Activated T-cell treated with anti-CD3 and anti-CD28 coated beads, Interleukin-2, amount 50 U/mL, for 4 hours (primary cell): ENCODE measurements at regions not wholly inside any gene's neighbourhood (a gene's known extent, or its start where the extent isn't known, plus 50 kb on each side); places are given as distances from the start of the nearest gene placed in this dataset.

Experiments
- ATAC-seq, 2 donors: fragments of 200-7000 bp; cut with Tn5 transposase; one replicate each; pipeline ENCODE4 v1.10.0; 2021
- DNase-seq: peaks from one replicate; pipeline ENCODE4 v3.0.0-alpha.2; 2020
- H3K27me3 Mint-ChIP-seq: one replicate; pipeline ENCODE4 v1.8.0; 2021; ENCODE audit warnings: low read depth, mixed read lengths
- H3K36me3 Mint-ChIP-seq: one replicate; pipeline ENCODE4 v1.8.0; 2022; ENCODE audit warnings: mixed read lengths; ENCODE audit not compliant: insufficient read depth
- H3K4me1 Mint-ChIP-seq: one replicate; pipeline ENCODE4 v1.8.0; 2021; ENCODE audit warnings: low read depth, mixed read lengths
- H3K4me3 Mint-ChIP-seq: one replicate; pipeline ENCODE4 v1.8.0; 2021; ENCODE audit warnings: mild to moderate bottlenecking, moderate library complexity, mixed read lengths
- H3K9me3 Mint-ChIP-seq: one replicate; pipeline ENCODE4 v1.8.0; 2021; ENCODE audit warnings: mixed read lengths

DNA sequence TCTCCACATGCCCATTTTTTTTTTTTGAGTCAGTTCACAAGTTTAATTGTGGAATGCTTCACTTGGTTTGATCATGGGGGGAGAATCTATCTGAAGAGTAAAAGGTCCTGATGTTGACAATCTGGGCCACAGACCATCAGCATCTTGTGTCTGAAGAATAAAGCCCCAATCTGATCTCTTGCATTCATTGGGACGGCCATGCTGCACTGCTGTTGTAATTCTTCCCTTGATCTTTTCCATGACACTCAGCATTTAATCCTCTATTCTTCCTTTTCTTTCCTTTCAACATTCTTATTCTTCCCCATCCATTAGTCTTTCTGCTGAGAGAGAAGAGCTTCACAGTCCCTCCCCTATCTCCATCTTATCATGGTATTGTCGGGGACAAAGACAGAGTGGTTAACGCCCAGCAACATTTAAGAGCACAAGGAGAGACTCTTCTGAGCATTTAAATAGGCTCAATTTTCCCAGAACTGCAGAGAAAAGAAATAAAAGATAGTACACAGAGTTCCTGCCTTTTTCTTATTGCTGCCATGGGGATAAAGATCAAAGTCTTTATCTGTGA, 1157.3 kb downstream of the SORCS3 start:
- Mint-ChIP-seq H3K9me3 (no peaks in the 10 kb centered on the region), H3K27me3 (no peaks in the 10 kb centered on the region), H3K4me1 (no peaks in the 10 kb centered on the region), H3K36me3 (no peaks in the 10 kb centered on the region), H3K4me3 (no peak overlapping the region)
- ATAC-seq (no peak), DNase-seq (no peak)

DNA sequence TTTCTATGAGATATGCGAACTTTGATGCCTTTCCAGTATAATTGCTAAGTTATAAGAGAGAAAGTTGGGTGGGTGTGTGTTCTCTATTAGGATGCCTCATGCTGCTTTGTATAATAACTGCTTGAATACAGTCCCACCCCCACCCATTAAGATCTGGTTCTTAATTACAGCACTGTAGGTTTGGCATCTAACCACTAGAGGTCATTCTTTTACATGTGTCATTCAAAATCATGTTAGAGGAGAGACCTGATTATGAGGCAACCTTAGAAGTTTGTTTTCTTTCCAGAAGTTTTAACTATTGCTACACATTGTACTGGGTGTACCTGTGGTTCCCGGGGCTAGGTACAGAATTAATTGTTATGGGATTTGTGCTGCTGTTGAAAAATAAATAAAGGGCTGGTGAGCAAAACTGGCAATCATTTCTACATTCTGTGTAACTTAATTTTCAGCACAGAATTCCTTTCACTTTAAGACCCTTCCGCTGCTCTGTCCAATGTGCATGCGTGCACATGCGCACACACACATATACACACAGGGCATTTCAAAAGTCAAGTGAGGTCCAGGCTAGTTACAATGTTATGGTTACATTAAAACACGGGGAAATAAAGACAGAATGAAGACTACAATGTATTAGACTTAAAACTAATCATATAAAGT, 1156.3 kb downstream of the SORCS3 start:
- Mint-ChIP-seq H3K4me3 (no peak overlapping the region), H3K36me3 (no peaks in the 10 kb centered on the region), H3K4me1 (no peaks in the 10 kb centered on the region), H3K9me3 (no peaks in the 10 kb centered on the region), H3K27me3 (no peaks in the 10 kb centered on the region)
- DNase-seq (no peak), ATAC-seq (peak in 1 of 2 donors; percentile 37)

DNA sequence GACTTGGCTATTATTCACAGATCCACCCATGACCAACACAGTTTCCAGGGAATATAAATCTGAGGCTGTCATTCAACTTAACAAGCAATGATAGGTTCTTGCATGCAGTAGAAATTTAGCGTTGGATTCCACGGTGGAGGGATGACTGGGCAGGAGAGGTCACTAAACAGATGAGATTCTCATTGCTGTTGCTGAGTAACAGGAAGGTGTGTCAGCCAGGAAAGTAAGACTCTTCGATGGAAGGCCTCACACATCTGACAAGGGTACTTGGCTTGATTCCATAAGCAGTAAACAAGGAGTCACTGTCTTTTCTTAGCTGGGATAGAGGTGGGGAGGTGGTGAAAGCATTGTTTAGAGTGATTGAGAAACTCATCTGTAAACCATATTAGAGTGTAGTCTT, 1152.0 kb downstream of the SORCS3 start:
- H3K9me3 Mint-ChIP-seq = no peaks in the 10 kb centered on the region
- H3K27me3 Mint-ChIP-seq = no peaks in the 10 kb centered on the region
- DNase-seq (no peak), ATAC-seq (no peak)
- H3K36me3 Mint-ChIP-seq = no peaks in the 10 kb centered on the region
- H3K4me1 Mint-ChIP-seq = no peaks in the 10 kb centered on the region
- H3K4me3 Mint-ChIP-seq = no peak overlapping the region

DNA sequence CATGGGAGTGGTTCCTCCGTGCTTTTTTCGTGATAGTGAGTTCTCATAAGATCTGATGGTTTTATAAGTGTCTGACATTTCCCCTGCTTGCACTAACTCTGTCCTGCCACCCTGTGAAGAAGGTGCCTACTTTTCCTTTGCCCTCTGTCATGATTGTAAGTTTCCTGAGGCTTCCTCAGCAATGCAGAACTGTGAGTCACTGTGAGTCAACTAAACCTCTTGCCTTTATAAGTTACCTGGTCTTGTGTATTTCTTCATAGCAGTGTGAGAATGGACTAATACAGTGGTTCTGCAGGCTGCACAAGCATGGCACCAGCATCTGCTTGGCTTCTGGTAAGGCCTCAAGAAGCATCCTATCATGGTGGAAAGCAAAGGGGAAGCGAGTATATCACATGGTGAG, 1144.6 kb downstream of the SORCS3 start:
- no peaks in the 10 kb centered on the region for H3K36me3 Mint-ChIP-seq
- no peak overlapping the region for H3K4me3 Mint-ChIP-seq
- H3K4me1 Mint-ChIP-seq = no peaks in the 10 kb centered on the region
- DNase-seq = no peak
- ATAC-seq = no peak
- peaks cover 2% of the 10 kb centered on the region for H3K27me3 Mint-ChIP-seq
- H3K9me3 Mint-ChIP-seq = no peaks in the 10 kb centered on the region

DNA sequence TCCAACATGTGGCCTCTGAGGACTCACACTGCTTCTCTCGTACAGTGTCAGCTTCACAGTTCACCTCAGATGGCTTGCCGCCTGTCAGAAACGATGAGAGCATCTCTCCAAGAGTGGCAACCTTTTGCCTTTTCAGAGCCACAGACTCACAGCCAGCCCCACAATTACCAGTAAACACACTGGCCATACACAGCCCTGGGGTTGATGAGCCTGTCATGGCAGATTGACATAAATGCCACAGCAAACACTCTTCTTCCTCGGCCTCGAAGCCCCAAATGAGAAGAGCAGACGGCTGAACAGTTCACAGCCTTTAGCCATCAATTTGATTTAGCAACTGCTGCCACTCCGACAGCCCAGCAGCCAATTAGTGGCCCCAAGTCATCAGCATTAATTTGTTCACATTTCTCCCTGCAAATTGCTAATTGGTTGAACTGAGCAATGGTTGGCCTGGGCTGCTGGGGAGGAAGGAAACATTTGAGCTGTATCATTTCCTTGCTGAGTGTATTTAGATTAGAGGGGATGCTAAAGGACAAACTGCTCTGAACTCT, 1142.9 kb downstream of the SORCS3 start:
- H3K9me3 Mint-ChIP-seq = no peaks in the 10 kb centered on the region

DNA sequence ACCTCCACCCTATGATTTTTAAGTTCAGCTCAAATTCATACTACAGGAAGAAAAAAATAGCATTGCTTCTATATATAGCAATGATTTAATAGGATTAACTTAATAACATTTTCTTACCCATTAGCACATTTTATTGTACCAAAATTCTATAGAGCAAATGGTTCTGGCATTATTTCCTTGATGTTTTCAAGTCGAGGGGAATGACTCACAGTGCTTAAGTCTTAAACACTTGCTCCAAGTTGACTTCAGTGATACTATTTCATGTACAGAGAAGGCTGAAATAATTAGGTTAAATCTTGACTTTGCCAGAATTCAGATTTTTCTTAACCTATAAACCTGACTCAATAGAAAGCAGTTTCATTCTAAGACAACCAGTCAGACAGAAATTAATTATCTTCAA, 1133.8 kb downstream of the SORCS3 start:
- ATAC-seq (no peak), DNase-seq (no peak)
- H3K36me3 Mint-ChIP-seq = no peaks in the 10 kb centered on the region
- no peaks in the 10 kb centered on the region for H3K4me1 Mint-ChIP-seq
- no peaks in the 10 kb centered on the region for H3K27me3 Mint-ChIP-seq
- no peak overlapping the region for H3K4me3 Mint-ChIP-seq
- no peaks in the 10 kb centered on the region for H3K9me3 Mint-ChIP-seq

More for the DNA sequence above, 1142.9 kb downstream of the SORCS3 start:
- DNase-seq = no peak
- no peak for ATAC-seq
- Mint-ChIP-seq H3K4me1 (no peaks in the 10 kb centered on the region), H3K4me3 (no peak overlapping the region), H3K36me3 (no peaks in the 10 kb centered on the region), H3K27me3 (peaks cover 2% of the 10 kb centered on the region)

DNA sequence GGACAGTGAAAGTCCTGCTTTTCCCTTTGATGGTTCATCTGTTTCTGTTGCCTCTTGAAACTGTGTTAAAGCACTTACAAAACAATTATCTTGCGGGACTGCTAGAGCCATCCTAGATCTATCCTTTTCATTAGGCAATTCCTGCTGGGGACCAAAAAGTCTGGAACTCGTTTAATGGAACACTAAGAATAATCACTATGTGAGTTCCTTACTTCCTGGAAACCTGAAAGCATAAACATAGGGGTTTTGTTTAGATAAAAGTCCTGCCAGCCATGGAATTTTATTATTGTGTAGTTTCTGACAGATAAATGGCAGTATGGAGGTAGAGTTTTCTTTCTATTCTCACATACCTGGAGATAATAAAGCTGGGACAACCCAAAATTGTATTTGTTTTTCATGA, 1133.3 kb downstream of the SORCS3 start:
- Mint-ChIP-seq H3K9me3 (no peaks in the 10 kb centered on the region), H3K4me3 (no peak overlapping the region), H3K36me3 (no peaks in the 10 kb centered on the region), H3K27me3 (no peaks in the 10 kb centered on the region), H3K4me1 (no peaks in the 10 kb centered on the region)
- ATAC-seq (no peak), DNase-seq (no peak)

DNA sequence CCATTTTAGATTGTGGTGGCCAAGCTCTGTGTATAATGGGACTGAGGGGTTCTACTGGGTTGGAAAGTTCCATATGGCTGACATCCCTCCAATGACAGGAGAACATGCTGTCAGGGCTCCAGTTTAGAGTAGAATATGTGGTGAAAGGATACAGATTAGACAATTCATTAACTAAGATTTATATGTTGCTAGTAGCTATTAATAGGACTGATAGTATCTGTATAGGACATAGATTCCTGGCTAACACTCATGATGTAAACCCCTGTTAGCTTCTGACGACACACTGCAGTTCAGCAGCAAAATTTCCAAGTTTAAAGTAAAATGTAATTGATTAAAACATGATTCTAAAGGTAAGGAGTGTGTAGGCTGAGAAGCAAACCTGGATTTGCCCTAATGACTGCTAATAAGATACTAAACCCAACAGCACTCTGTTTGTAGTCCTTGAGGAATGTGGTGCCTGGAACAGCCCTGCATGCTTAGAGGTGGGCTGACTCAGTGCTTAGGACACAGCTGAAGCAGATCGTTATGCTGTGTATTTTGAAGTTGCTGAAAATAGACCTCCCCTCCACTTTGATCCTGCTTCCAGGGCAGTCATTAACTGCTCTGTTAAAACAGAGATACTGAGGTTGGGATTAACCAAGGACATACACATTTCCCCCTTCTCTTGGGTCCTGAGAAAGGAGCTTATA, 1129.6 kb downstream of the SORCS3 start:
- Mint-ChIP-seq H3K4me1 (no peaks in the 10 kb centered on the region), H3K9me3 (no peaks in the 10 kb centered on the region), H3K27me3 (no peaks in the 10 kb centered on the region), H3K36me3 (no peaks in the 10 kb centered on the region), H3K4me3 (no peak overlapping the region)
- no peak for DNase-seq
- ATAC-seq = no peak

DNA sequence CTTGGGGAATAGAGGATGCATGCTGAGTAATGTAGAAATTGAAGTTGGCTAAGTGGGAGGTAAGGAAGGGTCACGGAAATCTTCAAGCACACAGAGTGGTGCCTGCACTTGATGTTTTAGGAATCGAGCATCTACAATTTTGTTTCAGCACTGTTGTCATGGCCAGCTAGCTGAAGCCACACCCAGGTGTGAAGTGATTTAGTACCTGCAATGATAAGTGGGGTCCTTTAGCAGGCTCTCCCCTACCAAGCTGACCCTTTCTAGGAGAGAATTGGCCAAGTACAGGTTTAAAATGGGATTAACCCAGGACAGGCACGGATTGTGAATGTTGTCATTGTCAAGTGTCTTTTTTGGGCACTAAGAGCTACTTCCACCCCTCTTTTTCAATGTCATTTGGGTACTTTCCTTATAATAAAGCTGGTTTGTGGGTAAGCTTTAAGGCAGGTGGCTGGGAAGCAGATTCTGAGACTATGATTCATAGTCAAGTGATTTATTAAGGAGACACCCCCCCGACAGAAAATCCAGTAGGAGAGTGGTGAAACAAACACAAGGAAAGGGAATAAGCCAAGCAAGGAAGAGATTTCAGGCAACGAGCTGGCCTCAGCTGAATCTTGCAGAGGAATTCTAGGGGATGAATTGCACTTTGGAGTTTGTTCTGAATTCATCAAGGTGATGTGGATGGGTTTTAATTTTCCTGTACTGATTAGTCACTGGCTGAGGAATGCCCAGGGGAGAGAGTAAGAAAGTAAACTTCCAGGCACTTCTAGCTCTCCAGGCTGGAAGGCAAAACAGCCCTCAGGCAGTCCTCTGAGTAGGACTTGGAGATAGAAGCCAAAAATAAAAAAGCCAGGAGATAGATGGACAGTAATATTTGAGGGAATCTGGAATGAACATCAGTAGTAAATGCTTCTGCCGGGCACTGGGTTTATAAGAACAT, 1128.4 kb downstream of the SORCS3 start:
- Mint-ChIP-seq H3K9me3 (no peaks in the 10 kb centered on the region), H3K4me3 (no peak overlapping the region), H3K4me1 (no peaks in the 10 kb centered on the region), H3K36me3 (no peaks in the 10 kb centered on the region), H3K27me3 (no peaks in the 10 kb centered on the region)
- no peak for DNase-seq
- ATAC-seq = no peak

DNA sequence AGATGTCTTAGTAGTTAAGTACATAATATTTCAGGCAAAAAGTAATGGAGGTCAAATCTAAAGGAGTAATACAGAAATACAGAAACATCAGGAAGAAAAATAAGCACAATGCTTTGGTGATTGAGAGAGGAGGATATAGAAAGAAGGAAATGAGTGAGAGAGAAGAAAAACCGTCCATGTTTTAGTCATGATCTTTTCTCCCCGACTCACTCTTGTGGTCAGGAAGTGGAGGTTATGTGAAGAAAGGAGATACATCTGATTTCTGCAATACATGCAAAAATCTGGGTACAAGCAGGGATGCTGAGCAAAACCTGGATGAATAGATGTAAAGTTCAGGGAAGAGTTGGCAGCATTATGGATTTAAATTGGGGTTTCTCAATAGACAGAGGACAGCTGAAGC, 1122.5 kb downstream of the SORCS3 start:
- Mint-ChIP-seq H3K4me1 (no peaks in the 10 kb centered on the region), H3K36me3 (no peaks in the 10 kb centered on the region), H3K9me3 (no peaks in the 10 kb centered on the region), H3K27me3 (no peaks in the 10 kb centered on the region), H3K4me3 (no peak overlapping the region)
- DNase-seq = no peak
- no peak for ATAC-seq

DNA sequence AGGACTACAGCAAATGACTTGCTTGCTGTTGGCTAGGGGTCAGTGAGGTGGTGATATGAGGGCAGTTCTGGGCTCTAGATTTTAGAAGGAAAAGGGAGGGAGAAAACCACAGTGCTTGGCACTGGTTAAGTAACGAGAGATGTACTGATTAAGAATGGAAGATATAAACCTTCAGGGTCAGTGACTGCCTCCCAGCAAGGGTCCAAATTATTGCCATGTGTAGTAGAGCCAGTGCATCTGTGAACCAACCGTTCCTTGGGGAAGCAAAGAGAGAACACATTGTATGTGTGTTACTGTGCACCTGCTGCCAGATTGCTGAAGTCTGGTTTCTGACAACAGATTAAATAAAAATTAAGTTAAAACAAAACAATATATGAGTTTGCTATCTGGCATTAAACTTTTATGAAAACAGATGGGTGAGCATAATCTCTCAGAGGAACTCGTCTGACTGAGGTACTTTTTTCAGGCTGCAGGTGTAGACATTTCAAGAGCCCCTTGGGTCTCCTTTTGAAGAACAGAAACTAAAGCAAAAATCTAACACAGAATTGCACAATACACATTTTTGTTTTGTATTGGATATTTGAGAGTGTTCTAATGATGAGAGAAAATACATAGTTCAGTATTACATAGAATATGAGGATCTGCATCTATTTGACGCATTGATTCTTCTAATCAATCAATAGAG, 1120.6 kb downstream of the SORCS3 start:
- H3K4me1 Mint-ChIP-seq = no peaks in the 10 kb centered on the region
- ATAC-seq = no peak
- DNase-seq = no peak
- H3K27me3 Mint-ChIP-seq = no peaks in the 10 kb centered on the region
- no peaks in the 10 kb centered on the region for H3K36me3 Mint-ChIP-seq
- H3K4me3 Mint-ChIP-seq = no peak overlapping the region
- H3K9me3 Mint-ChIP-seq = no peaks in the 10 kb centered on the region

DNA sequence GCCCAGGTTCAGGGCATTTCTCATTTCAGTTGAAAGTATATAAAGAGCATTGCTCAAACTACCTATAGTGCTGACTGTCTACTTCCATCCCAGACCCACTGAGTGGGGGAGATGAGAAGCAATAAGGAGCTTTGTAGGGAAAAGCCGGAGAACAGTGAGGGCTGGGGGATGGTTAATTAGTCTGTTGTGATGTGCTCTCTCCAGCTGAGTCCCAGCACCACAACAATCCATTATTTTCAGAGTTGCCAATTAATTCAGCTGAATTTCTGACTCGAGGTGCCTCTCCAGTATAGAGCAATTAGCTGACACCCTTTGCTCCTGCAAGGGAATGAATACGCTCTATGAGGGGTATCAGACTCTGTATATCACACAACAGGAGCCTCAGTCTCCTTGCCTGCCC, 1118.6 kb downstream of the SORCS3 start:
- no peak overlapping the region for H3K4me3 Mint-ChIP-seq
- DNase-seq = no peak
- ATAC-seq = no peak
- no peaks in the 10 kb centered on the region for H3K36me3 Mint-ChIP-seq
- H3K4me1 Mint-ChIP-seq = no peaks in the 10 kb centered on the region
- no peaks in the 10 kb centered on the region for H3K27me3 Mint-ChIP-seq
- no peaks in the 10 kb centered on the region for H3K9me3 Mint-ChIP-seq

DNA sequence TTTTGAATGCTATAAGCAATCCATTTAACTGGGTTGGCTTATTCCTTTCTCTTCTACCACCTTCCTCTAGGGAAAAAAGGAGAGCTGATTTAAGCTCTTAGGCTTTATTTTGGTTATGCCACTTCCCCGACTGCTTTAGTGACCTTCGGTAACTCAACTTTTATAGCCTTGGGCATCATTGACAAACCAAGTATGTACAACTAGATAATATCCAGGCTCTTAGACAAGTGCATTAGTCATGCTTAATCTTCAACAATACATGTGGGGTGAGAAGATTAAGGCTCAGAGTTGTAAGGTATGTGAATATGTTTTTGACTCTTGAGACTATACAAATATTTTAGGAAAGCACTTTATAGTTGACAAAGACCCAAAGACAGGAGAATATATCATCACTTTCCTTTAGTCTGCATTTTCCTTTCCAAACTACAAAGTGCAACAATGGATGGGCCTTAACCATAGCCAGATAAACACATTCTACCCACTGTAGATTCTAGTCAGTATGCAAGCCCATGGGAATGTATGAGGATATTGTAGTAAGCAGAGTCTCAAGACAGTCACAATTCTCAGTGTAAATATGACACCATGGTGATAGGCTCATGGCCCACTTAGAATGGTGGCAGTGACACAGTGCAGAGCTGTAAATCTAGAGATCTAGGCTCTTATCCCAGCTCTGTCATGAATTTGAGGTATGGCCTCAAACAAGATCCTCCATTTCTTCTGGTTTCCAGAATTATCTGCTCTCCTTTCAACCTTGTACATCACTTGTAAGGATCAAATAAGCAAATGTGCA, 1117.3 kb downstream of the SORCS3 start:
- H3K27me3 Mint-ChIP-seq = no peaks in the 10 kb centered on the region
- DNase-seq (no peak), ATAC-seq (no peak)
- H3K4me1 Mint-ChIP-seq = no peaks in the 10 kb centered on the region
- H3K9me3 Mint-ChIP-seq = no peaks in the 10 kb centered on the region
- no peak overlapping the region for H3K4me3 Mint-ChIP-seq
- H3K36me3 Mint-ChIP-seq = no peaks in the 10 kb centered on the region
